ENCODE measurements at regions not wholly inside any gene's neighbourhood (a gene's known extent, or its start where the extent isn't known, plus 50 kb on each side); places are given as distances from the start of the nearest gene placed in this dataset.
"Not testable (repeated sequence)": the region's sequence is repeated elsewhere in the genome, so short reads cannot be mapped to it uniquely, and the experiment has no call there.

GRCh38 chr21:16218682-16219343 is 489.0 kb downstream of the USP25 start:
- no peak for DNase-seq (ENCODE audit: low read depth)

- DNase-seq (ENCODE audit: low read depth) = not testable (repeated sequence)
These were observed 495.0 kb downstream of the USP25 start for GRCh38 chr21:16224756-16225155.

- no peak for DNase-seq (ENCODE audit: low read depth)
These were observed 510.0 kb downstream of the USP25 start for GRCh38 chr21:16239659-16240265.

GRCh38 chr21:16241016-16241415 is 511.2 kb downstream of the USP25 start:
- no peak for DNase-seq (ENCODE audit: low read depth)

GRCh38 chr21:16241479-16241963 is 511.7 kb downstream of the USP25 start:
- DNase-seq (ENCODE audit: low read depth) = no peak

GRCh38 chr21:16243396-16243795 is 513.6 kb downstream of the USP25 start:
- no peak for DNase-seq (ENCODE audit: low read depth)

- no peak for DNase-seq (ENCODE audit: low read depth)
These were observed 518.9 kb downstream of the USP25 start for GRCh38 chr21:16248705-16249104.

- DNase-seq (ENCODE audit: low read depth) = no peak
These were observed 520.5 kb downstream of the USP25 start for GRCh38 chr21:16250273-16250672.

- DNase-seq (ENCODE audit: low read depth) = no peak
These were observed 529.2 kb downstream of the USP25 start for GRCh38 chr21:16258844-16259611.

- no peak for DNase-seq (ENCODE audit: low read depth)
These were observed 532.3 kb downstream of the USP25 start for GRCh38 chr21:16262091-16262490.

GRCh38 chr21:16264319-16264718 is 534.5 kb downstream of the USP25 start:
- DNase-seq (ENCODE audit: low read depth) = no peak

GRCh38 chr21:16269476-16269875 is 539.7 kb downstream of the USP25 start:
- DNase-seq (ENCODE audit: low read depth) = no peak

GRCh38 chr21:16279731-16280581 is 550.2 kb downstream of the USP25 start:
- no peak for DNase-seq (ENCODE audit: low read depth)

- no peak for DNase-seq (ENCODE audit: low read depth)
These were observed 550.9 kb downstream of the USP25 start for GRCh38 chr21:16280686-16281091.

- no peak for DNase-seq (ENCODE audit: low read depth)
These were observed 553.7 kb downstream of the USP25 start for GRCh38 chr21:16283516-16283915.

- no peak for DNase-seq (ENCODE audit: low read depth)
These were observed 555.9 kb downstream of the USP25 start for GRCh38 chr21:16285605-16286126.

GRCh38 chr21:16287046-16287445 is 557.3 kb downstream of the USP25 start:
- DNase-seq (ENCODE audit: low read depth) = no peak

GRCh38 chr21:16291296-16291695 is 561.5 kb downstream of the USP25 start:
- no peak for DNase-seq (ENCODE audit: low read depth)

- DNase-seq (ENCODE audit: low read depth) = no peak
These were observed 564.3 kb downstream of the USP25 start for GRCh38 chr21:16294128-16294527.

GRCh38 chr21:16302851-16303282 is 573.1 kb downstream of the USP25 start:
- DNase-seq (ENCODE audit: low read depth) = no peak
